NCI-H146 (cell line): ENCODE measurements at regions not wholly inside any gene's neighbourhood (a gene's known extent, or its start where the extent isn't known, plus 50 kb on each side); places are given as distances from the start of the nearest gene placed in this dataset.
"Not testable (repeated sequence)": the region's sequence is repeated elsewhere in the genome, so short reads cannot be mapped to it uniquely, and the experiment has no call there.

Experiments used
- DNase-seq: peaks from one replicate; lab custom pipeline; 2025; lab: John Stamatoyannopoulos, UW

DNA sequence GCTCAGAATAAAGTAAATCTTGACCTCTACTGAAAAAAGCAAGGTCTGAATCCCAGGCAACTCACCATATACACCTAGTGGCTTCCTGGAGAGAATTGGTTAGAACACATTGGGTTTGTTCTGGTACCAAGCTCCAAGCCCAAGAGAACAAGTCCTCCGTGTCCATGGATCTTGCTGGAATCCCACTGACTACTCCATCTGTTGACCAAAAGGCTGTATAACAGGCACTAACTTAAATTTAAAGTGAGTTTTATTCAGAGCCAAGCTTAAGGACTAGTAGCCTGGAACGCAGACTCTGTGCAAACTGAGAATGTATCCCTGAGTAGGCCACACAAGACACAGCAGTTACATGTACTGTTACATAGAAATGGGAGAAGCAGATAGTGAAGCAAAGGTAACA, 342.1 kb upstream of the LRRC3B start:
- DNase-seq, result no peak

DNA sequence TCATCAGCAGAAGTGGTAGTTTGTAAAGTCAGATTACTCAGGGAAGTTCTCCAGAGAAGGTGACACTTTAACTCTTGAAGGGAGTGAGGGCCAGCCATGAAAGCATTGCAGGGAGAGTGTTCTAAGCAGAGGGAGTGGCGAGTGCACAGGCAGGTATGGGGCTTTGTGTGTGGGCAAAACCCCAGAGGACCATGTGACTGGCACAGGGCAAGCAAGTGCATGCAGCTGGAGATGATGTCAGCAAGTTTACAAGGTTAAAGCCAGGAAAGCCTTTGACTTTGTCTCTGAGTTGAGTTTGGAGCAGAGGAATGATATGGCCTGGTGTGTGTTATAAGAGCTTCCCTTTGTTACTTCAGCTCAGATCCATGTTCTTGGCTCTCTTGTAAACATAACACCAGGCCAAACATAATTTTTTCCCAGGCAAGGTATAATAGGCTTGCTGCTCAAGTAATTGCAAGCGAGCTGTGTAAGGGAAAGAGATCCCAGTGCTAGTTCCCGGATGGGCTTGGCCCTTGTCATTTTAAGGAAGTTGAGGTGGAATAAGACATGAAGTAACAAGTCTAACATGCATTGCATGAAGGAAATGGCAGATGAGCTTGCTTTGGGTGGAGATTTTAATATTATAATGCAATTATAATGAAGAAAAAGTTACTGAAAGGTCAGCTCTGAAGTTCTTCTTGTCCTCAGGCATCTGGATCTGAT, 341.1 kb upstream of the LRRC3B start:
- DNase-seq, result no peak

GRCh38 chr3:26284503-26284902, 338.1 kb upstream of the LRRC3B start:
- not testable (repeated sequence) for DNase-seq

- no peak for DNase-seq
Measured at GRCh38 chr3:26291840-26292239, 330.7 kb upstream of the LRRC3B start.

GRCh38 chr3:26292780-26293179, 329.8 kb upstream of the LRRC3B start:
- no peak for DNase-seq

- DNase-seq, result no peak
Measured at GRCh38 chr3:26293329-26293844, 329.2 kb upstream of the LRRC3B start.

DNA sequence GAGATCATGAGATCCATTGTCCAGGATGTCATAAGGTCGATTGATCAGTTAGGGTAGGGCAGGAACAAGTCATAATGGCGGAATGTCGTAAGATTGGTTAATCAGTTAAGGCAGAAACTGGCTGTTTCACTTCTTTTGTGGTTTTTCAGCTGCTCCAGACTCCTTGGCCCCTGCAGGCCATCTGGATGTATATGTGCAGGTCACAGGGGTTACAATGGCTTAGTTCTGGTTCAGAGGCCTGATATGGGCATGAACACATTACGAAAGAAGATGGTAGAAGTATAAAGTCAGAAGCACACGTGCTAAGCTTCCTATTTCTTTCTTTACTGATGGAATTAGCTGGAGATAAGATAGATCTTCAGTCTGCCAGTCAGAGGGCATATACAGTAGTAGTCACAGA, 315.4 kb upstream of the LRRC3B start:
- no peak for DNase-seq

DNA sequence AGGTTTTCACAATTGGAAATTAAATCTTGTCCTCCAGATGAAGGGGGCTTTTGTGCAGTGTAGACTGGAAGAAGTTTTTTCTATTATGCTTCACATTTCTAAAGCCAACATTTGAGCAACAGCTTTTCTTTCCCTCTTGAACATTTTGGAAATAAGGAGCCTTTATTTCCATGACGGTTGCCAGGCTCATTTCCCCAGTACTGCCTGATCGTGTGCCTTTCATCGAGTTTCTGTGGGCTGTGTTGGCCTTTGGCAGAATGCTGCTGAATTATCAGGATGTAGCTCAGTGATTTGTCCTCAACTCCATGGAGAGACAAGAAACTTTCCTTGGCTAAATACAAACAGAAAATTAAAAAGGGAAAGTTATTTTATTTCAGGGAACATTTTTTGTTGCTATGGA, 314.8 kb upstream of the LRRC3B start:
- no peak for DNase-seq

DNA sequence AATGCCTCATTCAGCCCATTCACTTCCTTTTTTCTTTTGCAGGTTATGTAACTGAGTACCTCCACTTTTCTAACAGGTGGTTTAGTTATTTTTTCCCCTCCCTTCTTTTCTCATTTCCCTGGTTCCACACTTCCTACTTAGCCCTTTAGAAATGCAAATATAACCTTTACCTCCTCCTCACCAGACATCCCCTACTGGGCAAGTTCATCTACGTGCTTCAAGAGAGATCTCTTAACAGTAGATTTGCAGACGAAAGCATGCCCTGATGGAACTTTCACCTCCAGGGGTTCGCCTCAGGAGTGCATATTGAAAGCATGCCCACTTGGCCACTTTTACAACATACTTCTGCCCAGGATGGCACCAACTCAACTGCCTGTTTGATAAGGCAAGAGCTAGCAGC, 314.1 kb upstream of the LRRC3B start:
- no peak for DNase-seq

- not testable (repeated sequence) for DNase-seq
Measured at GRCh38 chr3:26309536-26309935, 313.0 kb upstream of the LRRC3B start.

- DNase-seq, result no peak
Measured at GRCh38 chr3:26312816-26313215, 309.8 kb upstream of the LRRC3B start.

- no peak for DNase-seq
Measured at GRCh38 chr3:26316472-26316871, 306.1 kb upstream of the LRRC3B start.

- DNase-seq, result not testable (repeated sequence)
Measured at GRCh38 chr3:26323741-26324140, 298.8 kb upstream of the LRRC3B start.

GRCh38 chr3:26340001-26340400, 282.6 kb upstream of the LRRC3B start:
- no peak for DNase-seq

DNA sequence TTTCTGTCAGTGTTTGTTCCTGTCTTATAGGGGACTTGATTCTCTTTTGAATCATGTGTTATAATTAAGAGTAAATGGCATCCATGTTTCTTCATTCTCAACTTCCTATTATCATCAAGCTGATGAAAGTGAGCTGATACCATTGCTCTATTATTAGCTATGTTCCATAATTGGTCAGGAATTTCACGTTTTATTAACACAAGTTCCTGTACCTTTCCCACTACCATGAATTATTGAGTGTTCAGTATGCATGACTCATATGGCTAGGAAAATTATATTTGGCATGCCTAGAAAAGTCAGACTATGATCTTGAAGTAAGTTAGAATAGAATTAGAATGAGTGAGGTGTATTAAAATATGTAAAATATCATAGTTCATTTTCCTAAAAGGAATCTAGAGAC, 278.9 kb upstream of the LRRC3B start:
- no peak for DNase-seq

DNA sequence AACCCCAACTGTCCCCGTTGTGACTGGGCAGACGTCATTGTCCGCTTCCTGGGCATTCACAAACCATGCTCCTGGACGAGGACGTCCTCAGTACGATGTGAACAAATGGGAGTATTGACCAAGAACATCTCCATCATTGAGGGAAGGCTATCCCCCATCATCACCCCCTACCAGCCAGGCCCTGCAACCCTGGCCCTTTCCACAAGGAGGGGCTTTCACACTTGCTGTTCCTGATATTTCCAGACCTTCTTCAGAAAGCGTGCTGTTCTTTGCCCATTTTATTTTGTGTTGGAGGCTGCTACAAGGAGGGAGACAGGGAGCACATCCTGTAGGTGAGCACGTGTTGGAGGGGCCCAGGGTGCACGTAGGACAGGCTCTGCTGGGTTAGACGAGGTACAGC, 277.0 kb upstream of the LRRC3B start:
- no peak for DNase-seq

- no peak for DNase-seq
Measured at GRCh38 chr3:26346497-26346896, 276.1 kb upstream of the LRRC3B start.

DNA sequence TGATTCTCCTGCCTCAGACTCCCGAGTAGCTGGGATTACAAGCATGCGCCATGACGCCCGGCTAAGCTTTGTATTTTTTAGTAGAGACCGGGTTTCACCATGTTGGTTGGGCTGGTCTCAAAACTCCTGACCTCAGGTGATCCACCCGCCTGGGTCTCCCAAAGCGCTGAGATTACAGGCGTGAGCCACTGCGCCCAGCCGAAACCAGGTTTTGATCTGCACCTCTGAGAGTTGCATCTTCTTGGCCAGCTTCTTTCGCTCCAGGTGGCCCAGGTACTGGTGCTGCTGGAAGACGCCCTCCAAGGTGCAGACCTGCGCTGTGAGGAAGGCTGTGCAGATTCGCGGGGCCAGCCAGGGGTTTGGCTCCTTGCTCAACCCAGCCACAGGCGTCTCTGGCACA, 275.4 kb upstream of the LRRC3B start:
- no peak for DNase-seq

DNA sequence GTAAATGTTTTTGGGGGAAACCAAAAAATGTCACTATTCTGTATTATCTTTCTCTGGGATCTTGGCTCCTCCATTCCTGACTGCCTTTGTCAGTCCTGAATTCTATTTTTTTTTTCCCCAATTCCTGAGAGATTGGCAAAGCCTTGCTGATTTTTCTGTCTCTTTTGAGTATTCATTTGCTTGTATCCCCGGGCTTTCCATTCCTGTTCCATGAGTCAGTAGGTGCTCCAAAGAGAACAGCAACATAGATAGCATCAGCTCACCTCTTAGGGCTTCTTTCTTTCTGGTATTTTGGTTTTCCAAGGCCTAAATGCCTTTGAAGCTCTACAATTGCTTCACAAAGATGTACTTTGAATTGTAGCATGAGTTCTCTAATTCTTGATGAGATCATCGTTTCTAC, 271.7 kb upstream of the LRRC3B start:
- no peak for DNase-seq

- no peak for DNase-seq
Measured at GRCh38 chr3:26353097-26353496, 269.5 kb upstream of the LRRC3B start.

- DNase-seq, result no peak
Measured at GRCh38 chr3:26358405-26358804, 264.2 kb upstream of the LRRC3B start.

DNA sequence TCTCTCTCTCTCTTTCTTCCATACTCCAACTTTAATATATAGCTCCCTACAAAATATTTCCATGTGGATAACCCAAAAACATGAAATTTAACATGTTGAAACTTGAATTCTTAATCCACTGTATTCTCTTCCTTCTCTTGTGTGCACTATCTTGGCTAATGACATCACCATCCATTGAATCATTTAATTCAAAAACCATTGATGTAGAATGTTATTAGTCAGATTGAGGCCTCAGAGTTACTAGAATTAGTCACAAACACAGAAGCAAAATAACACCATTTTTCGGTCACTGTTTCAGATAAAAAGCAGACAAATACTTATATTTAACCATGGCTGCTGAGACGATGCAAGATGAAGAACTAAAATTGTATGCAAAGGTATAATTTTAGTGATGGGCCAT, 256.9 kb upstream of the LRRC3B start:
- no peak for DNase-seq

DNA sequence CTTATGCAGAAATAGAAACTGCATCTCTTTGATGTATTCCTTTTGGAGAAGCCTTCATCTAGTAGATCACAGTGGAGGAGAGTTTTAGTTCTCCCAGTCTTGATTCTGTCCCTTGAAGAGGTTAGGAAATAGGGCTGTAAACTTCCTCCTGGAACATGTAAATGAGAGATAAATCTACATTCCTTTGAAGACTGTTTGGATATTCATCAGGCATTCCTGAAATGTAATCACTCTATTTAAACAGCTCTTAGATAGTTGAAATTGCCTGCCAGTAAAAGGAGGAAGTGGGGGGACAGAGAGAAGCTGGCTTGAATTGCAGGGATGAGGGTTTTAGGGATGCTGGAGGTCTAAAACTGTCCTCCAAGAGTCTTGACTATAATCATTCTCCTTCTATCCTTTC, 254.3 kb upstream of the LRRC3B start:
- no peak for DNase-seq

DNA sequence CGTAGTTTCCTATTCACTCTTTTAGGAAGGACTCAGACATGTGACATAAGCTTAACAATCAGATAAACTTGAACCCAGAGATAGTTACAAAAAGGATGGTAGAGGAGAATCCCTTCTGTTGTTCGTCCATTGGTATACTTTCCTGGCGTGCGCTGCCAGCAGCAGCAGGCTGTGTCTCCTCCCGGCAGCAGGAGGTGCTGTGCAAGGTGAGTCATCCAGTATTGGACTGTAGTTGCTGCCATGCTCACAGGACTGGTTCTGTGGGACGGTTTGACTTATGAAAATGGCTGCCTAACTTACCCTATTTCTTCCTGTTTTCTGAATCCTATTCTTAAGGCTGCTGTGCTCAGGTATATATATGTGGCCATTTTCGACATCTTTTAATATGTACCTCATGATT, 253.4 kb upstream of the LRRC3B start:
- no peak for DNase-seq
